Hematopoietic multipotent progenitor cell treated with erythropoietin and hydrocortisone succinate and interleukin-3 and kit ligand, for 15 days (in vitro differentiated cells): ENCODE measurements at regions not wholly inside any gene's neighbourhood (a gene's known extent, or its start where the extent isn't known, plus 50 kb on each side); places are given as distances from the start of the nearest gene placed in this dataset.

Experiments used
- DNase-seq: peaks from one replicate; pipeline ENCODE4 v3.0.0-alpha.2; 2015; ENCODE audit warnings: low spot score

DNA sequence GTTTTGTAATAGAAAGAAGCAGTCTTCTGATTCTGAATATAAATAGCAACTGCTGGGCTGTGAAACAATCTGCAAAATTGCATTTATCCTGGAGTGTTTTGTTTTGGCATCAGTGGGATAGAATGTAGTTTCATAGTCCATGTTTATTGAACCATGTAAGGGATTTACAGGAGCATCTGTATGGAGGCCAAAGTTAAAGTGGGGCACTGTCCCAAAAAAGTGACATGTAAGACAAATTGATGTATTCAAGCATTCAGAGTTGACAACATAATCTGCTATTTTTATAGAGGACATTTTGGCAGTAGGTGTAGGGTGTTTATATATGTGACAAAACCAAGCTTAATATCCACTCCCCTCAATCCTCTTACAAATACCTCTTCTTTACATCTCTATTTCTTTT is 200.5 kb upstream of the ANK2 start:
- DNase-seq = no peak

DNA sequence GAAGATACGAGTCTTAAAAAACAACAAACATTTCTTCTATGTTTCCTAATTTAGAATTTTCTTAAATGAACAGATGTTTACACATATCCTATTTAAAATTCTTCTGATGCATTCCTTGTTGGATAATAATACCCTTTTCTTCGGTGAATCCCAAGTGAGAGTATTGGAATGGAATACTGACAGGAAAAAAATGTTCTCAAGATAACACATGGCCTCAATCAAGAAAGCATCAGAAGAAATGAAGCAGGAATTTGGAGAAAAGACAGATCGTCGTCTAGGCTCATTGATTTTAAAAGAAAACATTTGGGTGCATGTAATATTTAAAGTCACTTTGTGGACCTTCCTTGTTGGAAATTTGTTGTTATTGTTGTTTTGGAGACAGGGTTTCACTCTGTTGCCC is 196.9 kb upstream of the ANK2 start:
- no peak for DNase-seq

DNA sequence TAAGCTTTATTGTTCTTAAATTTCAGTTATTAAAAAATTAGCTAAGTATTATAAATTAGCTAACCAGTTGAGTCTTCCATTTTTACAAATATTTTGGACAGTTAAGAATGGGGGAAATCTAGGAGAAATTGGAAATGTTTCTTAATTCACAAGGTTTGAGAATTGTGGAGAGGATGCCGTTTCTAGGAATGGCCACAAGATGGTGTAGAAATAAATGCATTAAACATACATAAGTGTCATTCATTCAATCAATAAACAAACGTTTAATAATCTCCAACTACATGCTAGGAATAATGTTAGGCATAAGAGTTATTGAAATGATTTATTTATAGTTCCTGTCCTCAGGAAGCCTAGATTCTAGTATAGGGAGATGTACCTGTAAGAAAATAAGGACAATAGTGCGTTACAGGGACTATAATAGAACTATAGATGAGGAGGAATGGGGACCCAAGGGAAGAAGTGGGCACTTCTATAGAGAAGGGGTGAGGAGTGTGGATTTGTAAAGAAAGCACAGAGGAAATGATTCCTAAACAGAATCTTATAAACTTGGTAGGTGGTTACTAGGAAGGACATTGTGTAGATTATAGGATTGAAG is 195.7 kb upstream of the ANK2 start:
- DNase-seq = no peak

DNA sequence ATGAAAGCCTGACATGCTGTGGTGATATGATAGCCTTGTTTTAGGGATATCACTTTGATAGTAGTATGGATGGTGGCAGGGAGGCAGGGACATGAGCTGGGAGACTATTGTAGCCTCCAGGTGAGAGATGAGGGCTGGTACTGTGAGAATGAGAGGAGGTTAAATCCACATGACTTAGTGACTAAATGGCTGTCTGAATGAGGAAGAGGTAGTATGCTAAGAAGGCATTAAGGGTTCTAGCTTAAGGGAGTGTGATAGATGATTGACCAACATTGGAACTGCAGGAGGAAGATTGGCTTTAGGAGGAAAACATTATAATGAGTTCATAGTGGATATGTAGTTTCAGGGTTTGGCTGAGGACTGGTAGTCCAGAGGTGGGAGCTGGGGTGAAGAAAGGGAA is 195.0 kb upstream of the ANK2 start:
- no peak for DNase-seq

DNA sequence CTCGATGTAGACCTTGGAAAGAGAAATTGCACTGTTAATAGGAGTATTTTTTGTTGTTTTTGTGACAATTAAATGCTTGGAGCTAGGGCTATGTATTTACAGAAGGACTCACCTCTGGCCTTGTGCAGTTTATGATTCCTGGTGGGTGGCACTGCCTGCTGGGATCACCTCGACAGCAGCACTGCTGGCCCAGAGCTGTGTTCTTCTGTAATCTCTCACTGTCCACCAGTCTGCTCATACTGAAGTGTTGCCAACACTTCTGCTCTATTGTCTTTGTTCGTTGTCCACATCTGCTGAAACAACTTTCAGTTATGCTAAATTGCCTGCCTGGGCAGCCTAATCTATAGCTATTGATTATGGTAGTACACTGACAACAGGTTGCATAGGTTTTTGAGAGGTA is 194.4 kb upstream of the ANK2 start:
- no peak for DNase-seq

DNA sequence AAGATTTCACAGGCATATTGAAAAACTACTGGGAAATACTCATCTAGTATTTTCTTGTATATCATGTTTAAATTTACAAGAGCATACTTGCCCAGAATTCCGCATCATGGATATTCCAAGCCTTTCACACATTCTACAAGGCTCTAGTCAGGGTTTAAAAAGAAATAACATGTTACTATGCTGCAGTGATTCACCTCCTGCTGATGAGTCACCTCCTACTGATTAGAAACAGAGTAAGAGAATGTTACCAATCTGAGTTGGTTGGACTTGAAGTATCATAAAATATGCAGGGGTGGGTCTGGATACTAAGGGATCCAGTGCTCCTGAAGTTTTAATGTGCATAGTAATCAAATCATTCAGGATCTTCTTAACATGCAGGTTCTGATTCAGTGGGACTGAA is 192.0 kb upstream of the ANK2 start:
- no peak for DNase-seq

DNA sequence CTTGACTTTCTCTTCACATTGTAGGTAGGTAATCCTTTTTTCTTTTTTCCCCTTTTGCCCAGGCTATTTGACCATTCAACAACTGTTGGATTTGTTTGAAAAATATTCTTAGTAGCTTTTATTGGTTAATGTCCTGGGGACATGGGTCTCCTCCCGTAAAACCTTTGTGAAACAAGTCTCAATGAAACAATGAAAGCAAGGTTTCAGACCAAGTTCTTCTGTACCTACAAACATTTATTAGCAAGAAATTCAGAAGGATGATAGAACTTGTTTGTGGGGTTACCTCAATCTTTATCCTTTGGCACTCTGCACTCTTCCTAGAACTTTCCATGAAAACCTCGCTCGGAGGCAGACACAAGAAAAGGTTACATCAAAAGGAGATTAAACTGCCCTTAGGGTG is 190.7 kb upstream of the ANK2 start:
- DNase-seq = no peak

DNA sequence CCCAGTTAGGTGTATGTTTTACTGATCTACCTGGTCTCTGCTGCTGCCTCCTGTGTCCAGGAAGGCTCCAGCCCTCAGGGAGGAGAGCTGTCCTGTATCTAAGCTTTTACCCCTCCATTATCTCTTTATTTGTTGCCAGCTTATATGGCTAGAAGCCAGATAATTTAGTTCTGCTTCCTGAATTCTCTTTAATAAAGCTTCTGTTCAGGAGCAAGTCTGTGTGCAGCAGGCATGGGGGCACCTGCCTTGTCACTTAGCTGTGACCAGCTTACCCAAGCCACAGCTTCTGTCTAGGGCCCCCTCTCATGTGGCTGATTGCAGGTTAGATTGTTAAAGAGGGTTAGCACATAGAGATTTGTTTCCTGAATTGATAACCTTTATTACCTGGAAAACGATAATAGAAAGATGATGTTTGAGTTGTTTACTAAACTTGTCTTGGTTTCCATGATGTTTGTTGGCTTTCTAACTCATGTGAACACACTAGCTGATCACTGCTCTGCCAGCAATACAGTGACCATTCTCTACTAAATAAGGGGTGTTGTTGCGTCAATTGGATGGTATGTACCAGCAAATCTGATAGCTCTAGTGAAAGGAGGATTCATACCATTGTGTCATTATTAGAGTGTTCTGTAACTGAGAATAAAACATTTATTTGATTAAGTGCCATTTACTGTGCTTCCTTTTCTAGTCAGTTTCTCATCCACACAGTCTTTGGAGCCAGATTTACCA is 189.8 kb upstream of the ANK2 start:
- DNase-seq = no peak

DNA sequence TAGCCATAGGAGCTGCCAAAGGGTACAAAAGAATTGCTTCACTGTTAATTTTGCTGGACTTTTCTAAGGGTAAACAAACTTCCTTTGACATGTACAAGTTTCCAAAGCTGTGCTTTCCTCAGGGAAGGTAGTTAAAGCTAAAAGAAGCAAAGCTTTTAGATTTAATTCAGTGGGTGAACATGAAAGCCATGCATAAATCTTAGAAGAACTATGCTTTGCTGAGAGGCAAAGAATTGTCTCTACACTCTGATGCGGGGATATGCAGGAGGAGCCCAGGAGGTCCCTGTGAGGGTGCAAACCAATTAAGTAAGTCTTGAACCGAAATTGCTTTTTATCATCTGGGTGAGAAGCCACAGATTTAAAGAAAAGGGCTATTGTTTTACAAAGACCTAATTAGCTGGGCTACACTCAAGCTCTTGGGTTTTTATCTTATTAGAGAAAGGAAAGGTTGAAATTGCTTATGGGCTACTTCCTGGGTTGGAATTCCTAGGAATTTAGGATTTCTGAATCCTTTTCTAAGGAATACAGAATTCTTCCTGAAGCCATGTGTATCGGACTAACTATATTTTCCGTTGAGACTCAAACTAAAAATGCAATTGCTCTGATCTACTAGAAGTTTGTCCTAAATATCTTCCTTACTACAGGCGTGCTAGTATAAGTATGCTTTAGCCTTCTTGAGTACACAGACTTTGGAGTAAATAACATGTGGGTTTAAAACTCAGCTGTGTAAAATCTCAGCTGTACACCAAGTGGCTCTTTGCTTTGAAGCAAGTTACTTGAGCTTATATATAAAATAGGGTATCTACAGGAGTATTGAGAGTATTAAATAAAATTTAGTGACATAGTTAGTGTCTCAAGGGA is 188.4 kb upstream of the ANK2 start:
- no peak for DNase-seq

DNA sequence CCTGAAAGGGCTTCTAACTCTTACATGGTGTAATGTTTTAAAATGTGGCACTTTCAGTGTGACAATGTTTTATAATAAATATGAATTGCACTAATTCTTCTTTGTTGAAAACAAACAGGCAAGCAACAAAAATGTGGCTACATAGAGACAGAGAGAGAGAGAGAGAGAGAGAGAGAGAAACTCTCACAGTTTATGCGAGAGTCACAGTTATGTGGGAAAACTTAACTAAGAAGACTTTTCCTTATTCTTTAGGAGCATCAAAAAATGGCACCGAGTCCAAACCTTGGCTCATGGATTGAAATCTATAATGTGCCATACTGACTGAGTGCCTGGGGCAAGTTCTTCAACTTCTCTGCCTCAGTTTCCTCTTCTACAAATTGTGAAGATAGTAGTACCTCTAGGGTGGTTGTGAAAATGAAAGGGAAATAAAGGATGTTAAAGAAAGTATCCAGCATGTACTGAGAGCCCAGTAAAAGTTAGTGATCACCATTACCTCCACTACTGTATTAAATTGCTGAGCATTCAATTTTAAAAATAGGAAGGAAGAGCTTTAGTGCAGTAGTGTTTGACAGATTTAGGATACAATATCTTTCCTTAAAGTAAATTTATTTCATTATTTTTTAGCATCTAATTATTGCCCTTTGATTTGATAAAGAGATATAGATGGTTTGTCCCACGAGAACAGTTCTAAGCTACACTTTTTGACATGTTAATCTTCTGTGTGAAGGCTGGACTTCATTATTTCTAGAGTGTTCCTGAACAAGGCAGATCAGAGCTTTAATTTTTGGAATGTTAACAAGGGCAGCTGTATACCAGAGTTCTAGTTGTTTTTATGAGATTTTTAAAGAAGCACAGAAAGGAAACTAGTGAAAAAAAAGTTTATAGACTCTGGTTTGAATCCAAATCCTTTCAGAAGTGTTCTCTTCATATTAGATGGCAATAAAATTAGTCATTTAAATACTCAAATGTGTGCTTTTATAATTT is 187.5 kb upstream of the ANK2 start:
- no peak for DNase-seq

DNA sequence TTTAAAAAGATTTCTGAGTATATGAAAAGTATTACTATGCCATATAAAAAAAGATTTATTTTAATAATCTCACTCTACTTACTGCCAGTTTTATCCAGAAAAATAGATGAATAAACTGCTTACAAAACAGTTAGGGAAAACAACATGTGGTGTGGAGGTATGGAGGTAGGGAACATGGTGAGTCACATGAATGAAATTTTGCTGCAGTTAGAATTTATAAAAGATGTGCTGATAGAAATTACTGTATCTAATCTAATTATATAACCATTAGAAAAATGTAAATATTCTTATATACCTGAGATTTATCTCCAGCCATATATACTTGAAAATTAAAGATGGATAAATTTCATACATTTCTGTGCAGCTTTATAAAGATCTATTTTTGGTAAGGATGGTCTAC is 184.0 kb upstream of the ANK2 start:
- no peak for DNase-seq

DNA sequence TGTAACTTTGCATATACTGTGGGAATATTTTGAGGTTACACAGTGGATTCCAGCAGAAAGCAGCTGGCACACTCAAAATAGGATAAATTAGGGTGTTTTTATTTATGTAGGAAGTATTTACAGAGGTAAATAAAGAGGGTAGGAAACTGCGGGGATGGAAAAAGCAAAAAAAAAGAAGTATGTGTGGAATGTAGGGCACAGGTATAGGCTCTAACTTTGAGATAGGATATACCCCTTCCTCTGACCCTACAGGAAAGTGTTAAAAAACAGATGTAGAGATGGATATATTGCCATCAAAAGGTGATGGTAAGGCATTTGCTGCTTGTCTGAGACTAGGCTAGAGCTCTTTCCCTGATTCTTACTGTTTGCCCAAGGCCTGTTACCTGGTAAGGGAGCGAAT is 173.1 kb upstream of the ANK2 start:
- DNase-seq = no peak

DNA sequence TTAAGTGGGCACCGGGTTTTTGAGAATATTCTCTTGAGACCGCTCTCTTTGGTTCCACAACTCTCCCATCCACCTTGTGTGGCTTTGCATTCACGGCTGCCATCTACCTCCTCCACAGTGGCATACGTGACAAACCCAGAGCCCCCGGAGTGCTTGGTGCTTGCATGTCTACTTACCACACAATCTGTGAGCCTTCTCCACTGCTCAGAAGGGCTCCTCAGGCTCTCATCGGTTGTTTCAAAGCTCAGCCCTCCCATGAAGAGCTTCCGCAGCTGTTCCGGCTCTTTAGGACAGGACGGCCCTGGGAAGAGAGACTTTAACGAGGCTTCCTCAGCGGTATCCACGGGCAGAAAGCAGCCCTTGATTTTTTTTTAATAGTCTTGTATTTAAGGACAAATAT is 167.6 kb upstream of the ANK2 start:
- DNase-seq = no peak

DNA sequence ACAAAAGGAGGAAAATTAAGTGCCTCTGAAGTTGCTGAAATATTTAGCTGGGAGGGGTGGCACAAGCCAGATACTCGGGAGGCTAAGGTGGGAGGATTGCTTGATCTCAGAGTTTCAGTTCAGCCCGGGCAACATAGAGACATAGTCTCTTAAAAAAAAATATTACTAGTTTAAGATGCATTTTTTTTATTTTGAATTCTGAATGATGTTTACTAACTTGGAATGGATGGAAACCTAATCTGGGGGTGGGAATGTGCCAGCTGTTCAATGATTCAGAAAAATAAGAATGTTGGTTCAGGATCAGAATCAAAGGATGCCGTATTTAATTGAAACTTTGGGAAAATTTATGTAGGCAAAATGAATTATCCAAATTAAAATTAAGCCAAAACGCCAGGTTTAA is 167.2 kb upstream of the ANK2 start:
- DNase-seq = no peak

DNA sequence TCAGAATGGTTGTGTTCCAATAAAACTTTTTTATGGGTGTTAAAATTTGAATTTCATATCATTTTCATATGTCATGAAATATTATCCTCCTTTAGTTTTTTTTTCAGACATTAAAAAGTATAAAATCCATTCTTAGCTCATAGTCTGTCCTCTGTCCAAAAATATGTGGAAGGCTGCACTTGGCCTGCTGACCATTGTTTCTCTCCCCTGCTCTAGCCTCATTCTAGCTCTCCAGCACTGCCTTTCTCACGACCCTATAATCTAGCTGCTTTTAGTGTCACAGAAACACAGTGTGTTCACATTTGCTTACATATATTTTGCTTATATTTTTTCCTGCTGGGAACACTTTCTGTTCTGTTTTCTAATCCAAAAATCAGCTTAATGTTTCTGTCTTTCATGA is 165.0 kb upstream of the ANK2 start:
- DNase-seq = no peak

DNA sequence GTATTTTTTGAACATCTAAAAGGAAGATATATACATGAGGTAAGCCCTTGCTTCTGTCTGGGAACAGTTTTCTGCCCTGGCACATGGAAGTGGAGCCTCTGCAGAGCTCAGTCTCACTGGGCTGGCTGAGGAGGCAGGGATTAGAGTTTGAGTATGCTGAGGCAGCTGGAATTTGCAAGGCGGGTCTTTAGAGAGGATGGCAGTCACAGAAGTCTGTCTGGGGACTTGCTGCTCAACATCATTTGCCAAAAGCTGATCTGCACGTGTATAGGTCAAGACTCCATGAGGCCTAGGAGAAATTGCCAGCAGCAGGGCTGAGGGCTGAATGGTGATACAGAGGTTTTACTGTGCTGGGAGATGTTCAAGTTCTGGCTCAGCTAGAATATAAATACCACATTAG is 163.6 kb upstream of the ANK2 start:
- DNase-seq = no peak

DNA sequence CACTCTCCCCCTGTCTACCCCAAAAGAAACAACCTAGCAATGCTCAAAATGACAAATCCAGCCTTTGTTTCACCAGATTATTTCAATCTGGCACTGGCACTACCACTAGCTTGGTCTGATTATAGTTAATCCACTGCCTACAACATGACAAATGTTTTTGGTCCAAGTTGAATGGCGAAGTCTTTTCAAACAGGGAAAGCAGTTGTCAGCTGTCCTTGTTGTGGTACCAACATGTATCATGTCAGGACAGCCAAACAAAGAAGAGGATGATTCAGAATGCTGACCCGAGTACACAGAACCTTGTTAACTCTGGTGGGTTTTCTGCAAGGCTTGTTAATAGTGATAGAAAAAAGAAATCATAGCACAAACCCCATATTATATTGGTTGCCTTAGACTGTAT is 160.8 kb upstream of the ANK2 start:
- DNase-seq = no peak

DNA sequence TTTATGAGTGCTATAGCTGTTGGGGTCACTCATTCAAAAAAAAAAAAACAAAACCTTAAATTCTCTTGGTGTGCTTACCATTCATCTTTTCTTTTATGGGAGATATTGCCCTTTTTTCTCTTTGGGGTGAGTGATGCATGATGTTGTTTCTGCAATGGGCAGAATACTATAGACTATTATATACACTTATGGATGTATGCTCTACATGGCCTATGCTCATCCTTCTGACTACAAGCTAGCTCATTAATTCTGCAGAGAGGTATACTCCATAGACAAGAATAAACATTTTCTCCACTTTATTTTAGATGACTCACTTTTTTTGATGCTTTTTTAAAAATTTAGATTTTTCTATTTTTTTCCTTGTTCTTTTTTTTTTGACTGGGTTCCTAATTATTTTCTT is 160.3 kb upstream of the ANK2 start:
- no peak for DNase-seq

DNA sequence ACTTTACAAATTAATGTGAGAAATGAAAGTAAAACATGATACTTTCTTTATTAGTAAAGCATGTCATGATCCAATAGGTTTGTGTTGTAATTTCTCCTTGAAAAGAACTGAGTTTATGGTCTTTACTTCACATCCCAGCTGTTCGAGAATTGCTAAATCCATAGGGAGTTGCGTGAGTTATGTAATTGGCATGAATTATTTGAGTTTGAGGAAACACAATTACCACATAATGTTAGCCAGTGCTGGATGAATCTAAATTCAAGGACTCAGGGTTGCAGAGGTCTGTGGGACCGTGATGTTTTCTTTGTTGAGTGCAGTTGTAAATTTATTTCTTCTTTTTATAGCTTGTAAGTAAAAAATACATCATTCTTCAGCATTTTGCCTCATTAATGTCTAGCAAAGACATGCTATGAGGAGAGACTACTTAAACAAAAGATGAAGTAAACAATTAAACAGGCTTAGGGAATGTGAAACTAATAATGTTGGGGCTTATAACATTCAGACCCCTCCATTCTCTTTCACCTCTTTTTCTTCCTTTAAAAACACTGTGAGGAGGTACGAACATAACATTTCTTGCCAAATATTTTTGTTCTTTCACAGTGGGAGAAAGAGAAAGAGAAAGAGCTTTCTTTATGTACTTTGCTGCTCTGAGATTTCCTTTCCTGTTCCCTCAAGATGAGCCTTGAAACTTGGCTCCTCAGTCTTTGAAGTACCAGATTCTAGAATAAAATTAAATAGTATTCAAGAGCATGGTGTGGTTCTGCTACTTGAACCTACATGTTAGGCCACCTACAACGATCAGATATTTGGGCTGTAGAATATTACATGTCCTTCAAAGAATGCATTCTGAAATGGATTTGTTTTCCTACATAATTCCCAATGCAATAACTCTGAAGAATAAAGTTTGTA is 159.6 kb upstream of the ANK2 start:
- DNase-seq = no peak

DNA sequence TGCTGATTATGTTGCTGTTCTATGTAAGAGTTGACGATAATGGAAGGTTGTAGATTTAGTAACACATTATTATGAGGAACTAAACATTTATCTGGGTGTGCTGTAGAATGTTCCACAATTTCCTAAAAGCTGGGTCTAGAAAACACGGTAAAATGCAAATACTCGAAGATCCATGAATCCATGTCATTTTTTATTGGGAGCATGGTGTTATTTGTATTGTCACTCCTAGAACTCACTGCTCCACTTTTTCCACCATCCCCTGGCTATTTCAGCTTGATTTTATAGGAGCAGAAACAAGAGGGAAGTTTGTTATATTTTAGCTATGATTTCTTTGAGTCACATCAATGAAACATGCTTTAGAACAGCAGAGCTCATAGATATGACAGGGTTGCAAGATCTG is 155.0 kb upstream of the ANK2 start:
- no peak for DNase-seq

DNA sequence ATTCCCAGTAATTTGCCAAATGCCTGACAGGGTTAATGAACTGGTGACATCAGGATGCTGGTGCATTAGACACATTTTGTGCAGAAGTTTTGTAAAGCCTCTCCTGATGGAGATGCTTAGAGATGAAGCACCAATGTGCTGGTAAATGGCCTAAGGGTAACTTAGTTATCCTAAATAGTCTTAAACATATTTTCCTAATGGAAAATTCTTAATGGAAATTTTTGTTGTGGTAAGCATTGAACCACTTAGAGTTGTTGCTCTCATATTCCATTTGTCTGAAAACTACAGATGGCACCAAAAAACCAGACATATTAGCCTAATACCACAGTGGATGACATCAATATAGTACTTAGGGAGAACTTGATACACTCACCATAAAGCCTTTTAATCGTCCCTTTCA is 154.5 kb upstream of the ANK2 start:
- DNase-seq = no peak
